ENCODE measurements at regions not wholly inside any gene's neighbourhood (a gene's known extent, or its start where the extent isn't known, plus 50 kb on each side); places are given as distances from the start of the nearest gene placed in this dataset.
"Not testable (repeated sequence)": the region's sequence is repeated elsewhere in the genome, so short reads cannot be mapped to it uniquely, and the experiment has no call there.

- peaks cover 8% of the 10 kb centered on the region for H3K9me3 Mint-ChIP-seq
- peaks cover 9 to 11% of the 10 kb centered on the region in 2 donors for H3K27me3 Mint-ChIP-seq
- no peak overlapping the region for H3K27ac Mint-ChIP-seq
- H3K4me3 Mint-ChIP-seq, result no peak overlapping the region
- ATAC-seq (no peak), DNase-seq (ENCODE audit: low spot score) (no peak)
- H3K36me3 Mint-ChIP-seq, result peaks cover 14% of the 10 kb centered on the region
- H3K4me1 Mint-ChIP-seq (ENCODE audit: low read depth in 2 of 2), result no peaks in the 10 kb centered on the region
These were observed 85.6 kb downstream of the ASB1 start for GRCh38 chr2:238512247-238512867.

GRCh38 chr2:238513346-238513745 is 86.6 kb downstream of the ASB1 start:
- H3K4me3 Mint-ChIP-seq, result no peak overlapping the region
- no peak overlapping the region for H3K27ac Mint-ChIP-seq
- peaks cover 7 to 9% of the 10 kb centered on the region in 2 donors for H3K27me3 Mint-ChIP-seq
- H3K36me3 Mint-ChIP-seq, result peaks cover 19% of the 10 kb centered on the region
- DNase-seq (ENCODE audit: low spot score), result no peak
- no peaks in the 10 kb centered on the region for H3K4me1 Mint-ChIP-seq (ENCODE audit: low read depth in 2 of 2)
- peaks cover 8% of the 10 kb centered on the region for H3K9me3 Mint-ChIP-seq
- no peak for ATAC-seq

GRCh38 chr2:238514024-238514423 is 87.3 kb downstream of the ASB1 start:
- not testable (repeated sequence) for H3K4me1 Mint-ChIP-seq (ENCODE audit: low read depth in 2 of 2); DNase-seq (ENCODE audit: low spot score); H3K27me3 Mint-ChIP-seq; H3K9me3 Mint-ChIP-seq; ATAC-seq; H3K4me3 Mint-ChIP-seq; H3K27ac Mint-ChIP-seq
- peaks cover 19% of the 10 kb centered on the region for H3K36me3 Mint-ChIP-seq

- no peak overlapping the region for H3K27ac Mint-ChIP-seq
- DNase-seq (ENCODE audit: low spot score) (no peak), ATAC-seq (no peak)
- no peaks in the 10 kb centered on the region for H3K4me1 Mint-ChIP-seq (ENCODE audit: low read depth in 2 of 2)
- H3K36me3 Mint-ChIP-seq, result peaks cover 19% of the 10 kb centered on the region
- peaks cover 7 to 9% of the 10 kb centered on the region in 2 donors for H3K27me3 Mint-ChIP-seq
- H3K9me3 Mint-ChIP-seq, result peaks cover 8% of the 10 kb centered on the region
- no peak overlapping the region for H3K4me3 Mint-ChIP-seq
These were observed 88.7 kb downstream of the ASB1 start for GRCh38 chr2:238515377-238515776.

GRCh38 chr2:238517209-238517608 is 90.5 kb downstream of the ASB1 start:
- Mint-ChIP-seq H3K36me3 (peaks cover 19% of the 10 kb centered on the region), H3K27me3 (peaks cover 7 to 9% of the 10 kb centered on the region in 2 donors)
- no peak for ATAC-seq

GRCh38 chr2:238518172-238518820 is 91.6 kb downstream of the ASB1 start:
- Mint-ChIP-seq H3K4me3 (no peak overlapping the region), H3K9me3 (peaks cover 8% of the 10 kb centered on the region), H3K4me1 (ENCODE audit: low read depth in 2 of 2) (peaks cover 0 to 2% of the 10 kb centered on the region in 2 donors), H3K27me3 (peaks cover 7 to 9% of the 10 kb centered on the region in 2 donors), H3K36me3 (peaks cover 19% of the 10 kb centered on the region), H3K27ac (no peak overlapping the region)
- DNase-seq (ENCODE audit: low spot score), result no peak
- ATAC-seq, result no peak

More at GRCh38 chr2:238517209-238517608, 90.5 kb downstream of the ASB1 start:
- DNase-seq (ENCODE audit: low spot score), result no peak
- Mint-ChIP-seq H3K4me1 (ENCODE audit: low read depth in 2 of 2) (no peaks in the 10 kb centered on the region), H3K4me3 (no peak overlapping the region), H3K9me3 (peaks cover 8% of the 10 kb centered on the region), H3K27ac (no peak overlapping the region)

- Mint-ChIP-seq H3K4me1 (ENCODE audit: low read depth in 2 of 2) (peaks cover 0 to 2% of the 10 kb centered on the region in 2 donors), H3K27me3 (peaks cover 7 to 9% of the 10 kb centered on the region in 2 donors), H3K27ac (no peak overlapping the region), H3K4me3 (no peak overlapping the region), H3K36me3 (peaks cover 19% of the 10 kb centered on the region), H3K9me3 (peaks cover 8% of the 10 kb centered on the region)
- DNase-seq (ENCODE audit: low spot score) (no peak), ATAC-seq (no peak)
These were observed 92.1 kb downstream of the ASB1 start for GRCh38 chr2:238518821-238519186.

- Mint-ChIP-seq H3K4me3 (no peak overlapping the region), H3K9me3 (peaks cover 8% of the 10 kb centered on the region), H3K27me3 (peaks cover 2 to 4% of the 10 kb centered on the region in 2 donors), H3K36me3 (peaks cover 19% of the 10 kb centered on the region), H3K4me1 (ENCODE audit: low read depth in 2 of 2) (peaks cover 0 to 2% of the 10 kb centered on the region in 2 donors), H3K27ac (no peak overlapping the region)
- no peak for DNase-seq (ENCODE audit: low spot score)
- no peak for ATAC-seq
These were observed 93.7 kb downstream of the ASB1 start for GRCh38 chr2:238520359-238520886.

GRCh38 chr2:238521002-238521401 is 94.3 kb downstream of the ASB1 start:
- Mint-ChIP-seq H3K4me1 (ENCODE audit: low read depth in 2 of 2) (peaks cover 0 to 2% of the 10 kb centered on the region in 2 donors), H3K4me3 (no peak overlapping the region), H3K9me3 (peaks cover 7% of the 10 kb centered on the region), H3K36me3 (peaks cover 15% of the 10 kb centered on the region), H3K27me3 (peaks cover 3 to 7% of the 10 kb centered on the region in 2 donors), H3K27ac (no peak overlapping the region)
- ATAC-seq (no peak), DNase-seq (ENCODE audit: low spot score) (no peak)

GRCh38 chr2:238521870-238522269 is 95.1 kb downstream of the ASB1 start:
- peaks cover under 1% of the 10 kb centered on the region for H3K9me3 Mint-ChIP-seq
- ATAC-seq (no peak), DNase-seq (ENCODE audit: low spot score) (no peak)
- H3K27me3 Mint-ChIP-seq, result peaks cover 2 to 7% of the 10 kb centered on the region in 2 donors
- H3K36me3 Mint-ChIP-seq, result peaks cover 6% of the 10 kb centered on the region
- H3K27ac Mint-ChIP-seq, result no peak overlapping the region
- H3K4me1 Mint-ChIP-seq (ENCODE audit: low read depth in 2 of 2), result peaks cover 0 to 2% of the 10 kb centered on the region in 2 donors
- no peak overlapping the region for H3K4me3 Mint-ChIP-seq

- DNase-seq (ENCODE audit: low spot score) (no peak), ATAC-seq (peak; percentile 21 to 40)
- Mint-ChIP-seq H3K36me3 (no peaks in the 10 kb centered on the region), H3K9me3 (no peaks in the 10 kb centered on the region), H3K4me1 (ENCODE audit: low read depth in 2 of 2) (peaks cover 0 to 2% of the 10 kb centered on the region in 2 donors), H3K27me3 (peaks cover 3 to 7% of the 10 kb centered on the region in 2 donors), H3K4me3 (no peak overlapping the region), H3K27ac (no peak overlapping the region)
These were observed 96.7 kb downstream of the ASB1 start for GRCh38 chr2:238523158-238524110.

GRCh38 chr2:238524426-238524983 is 97.8 kb downstream of the ASB1 start:
- Mint-ChIP-seq H3K27me3 (peaks cover 3 to 7% of the 10 kb centered on the region in 2 donors), H3K36me3 (no peaks in the 10 kb centered on the region), H3K4me1 (ENCODE audit: low read depth in 2 of 2) (peaks cover 0 to 5% of the 10 kb centered on the region in 2 donors), H3K9me3 (no peaks in the 10 kb centered on the region), H3K27ac (no peak overlapping the region), H3K4me3 (no peak overlapping the region)
- DNase-seq (ENCODE audit: low spot score) (no peak), ATAC-seq (no peak)

GRCh38 chr2:238525990-238526389 is 99.3 kb downstream of the ASB1 start:
- Mint-ChIP-seq H3K9me3 (peaks cover 6% of the 10 kb centered on the region), H3K36me3 (peaks cover 6% of the 10 kb centered on the region), H3K4me3 (no peak overlapping the region), H3K27ac (no peak overlapping the region), H3K4me1 (ENCODE audit: low read depth in 2 of 2) (peaks cover 0 to 5% of the 10 kb centered on the region in 2 donors), H3K27me3 (peaks cover 7 to 8% of the 10 kb centered on the region in 2 donors)
- DNase-seq (ENCODE audit: low spot score) (no peak), ATAC-seq (no peak)
